ENCODE measurements at regions not wholly inside any gene's neighbourhood (a gene's known extent, or its start where the extent isn't known, plus 50 kb on each side); places are given as distances from the start of the nearest gene placed in this dataset.

DNA sequence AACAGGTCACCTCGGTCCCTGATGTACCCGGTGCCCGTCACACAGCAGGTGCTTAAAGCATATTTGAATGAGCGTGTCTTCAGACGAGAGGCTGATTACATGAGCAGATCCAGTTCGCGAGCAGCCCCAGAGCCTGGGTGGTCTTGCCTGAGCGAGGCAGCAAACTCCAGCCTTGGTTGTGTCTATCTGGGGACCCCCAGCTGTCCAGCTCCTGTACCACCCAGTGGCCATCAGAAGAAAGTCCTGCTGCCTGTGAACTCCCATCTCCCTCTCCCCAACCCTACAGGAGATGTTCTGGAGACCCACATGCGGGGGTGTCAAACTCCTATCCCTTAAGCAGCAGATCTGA lies 174.2 kb downstream of the PHETA1 start:
- ChIA-PET POLR2A (no interaction called here), RAD21 (ENCODE audit: low non-redundant PET in 1 of 2, low total read pairs in 2 of 2, uncharacterized antibody in 2 of 2, unreplicated experiment in 2 of 2) (no interaction called here), CTCF (no interaction called here)
- TF ChIP-seq MAX (IDR thresholded peaks at IDR 0.05), result no peak
- TF ChIP-seq, protein P1, sequence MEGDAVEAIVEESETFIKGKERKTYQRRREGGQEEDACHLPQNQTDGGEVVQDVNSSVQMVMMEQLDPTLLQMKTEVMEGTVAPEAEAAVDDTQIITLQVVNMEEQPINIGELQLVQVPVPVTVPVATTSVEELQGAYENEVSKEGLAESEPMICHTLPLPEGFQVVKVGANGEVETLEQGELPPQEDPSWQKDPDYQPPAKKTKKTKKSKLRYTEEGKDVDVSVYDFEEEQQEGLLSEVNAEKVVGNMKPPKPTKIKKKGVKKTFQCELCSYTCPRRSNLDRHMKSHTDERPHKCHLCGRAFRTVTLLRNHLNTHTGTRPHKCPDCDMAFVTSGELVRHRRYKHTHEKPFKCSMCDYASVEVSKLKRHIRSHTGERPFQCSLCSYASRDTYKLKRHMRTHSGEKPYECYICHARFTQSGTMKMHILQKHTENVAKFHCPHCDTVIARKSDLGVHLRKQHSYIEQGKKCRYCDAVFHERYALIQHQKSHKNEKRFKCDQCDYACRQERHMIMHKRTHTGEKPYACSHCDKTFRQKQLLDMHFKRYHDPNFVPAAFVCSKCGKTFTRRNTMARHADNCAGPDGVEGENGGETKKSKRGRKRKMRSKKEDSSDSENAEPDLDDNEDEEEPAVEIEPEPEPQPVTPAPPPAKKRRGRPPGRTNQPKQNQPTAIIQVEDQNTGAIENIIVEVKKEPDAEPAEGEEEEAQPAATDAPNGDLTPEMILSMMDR (IDR thresholded peaks at IDR 0.05 in 2 of 3, conservative IDR thresholded peaks at IDR 0.05 in 1 of 3; ENCODE audit: borderline replicate concordance in 1 of 3, insufficient read depth in 1 of 3, low read depth in 2 of 3, low read length in 2 of 3), result 0 out of 6 replicates have a peak, but pooled peaks of 1 of the 3 experiments have one; percentile 7
- Histone ChIP-seq H3K9ac (ENCODE audit: low read length) (no peak overlapping the region), H3K36me3 (ENCODE audit: control insufficient read depth in 1 of 2, insufficient read depth in 2 of 2, low read length in 2 of 2) (no peaks in the 10 kb centered on the region), H2AFZ (ENCODE audit: low read depth, low read length, poor library complexity, severe bottlenecking) (no peak overlapping the region), H4K20me1 (ENCODE audit: insufficient read depth) (no peaks in the 10 kb centered on the region), H3K4me3 (replicated peaks in 1 of 2; ENCODE audit: low read depth in 1 of 2, low read length in 2 of 2) (no peak overlapping the region), H3K4me1 (ENCODE audit: control insufficient read depth in 1 of 2, insufficient read depth in 2 of 2, low read length in 2 of 2) (no peaks in the 10 kb centered on the region), H3K27me3 (ENCODE audit: insufficient read depth, low read length) (peaks cover 50% of the 10 kb centered on the region; the same call in 1 of the 2 replicates), H3K4me2 (ENCODE audit: low read length) (no peak overlapping the region), H3K9me3 (ENCODE audit: control insufficient read depth in 1 of 2, insufficient read depth in 1 of 2, low read depth in 1 of 2, low read length in 2 of 2) (no peaks in the 10 kb centered on the region), H3K27ac (ENCODE audit: low read depth, low read length) (no peak overlapping the region), H3K9me2 (ENCODE audit: insufficient read depth) (no peaks in the 10 kb centered on the region), H3K79me2 (ENCODE audit: insufficient read depth, low read length) (no peaks in the 10 kb centered on the region)
- intact Hi-C loops (cut with micrococcal nuclease), result no loop called here
- no TSS peak for BruUV-seq (replicated peaks)
- ATAC-seq, result peak; percentile 34; the same call in 1 of the 2 replicates
- no peak for DNase-seq (ENCODE audit: low read depth, low spot score)

DNA sequence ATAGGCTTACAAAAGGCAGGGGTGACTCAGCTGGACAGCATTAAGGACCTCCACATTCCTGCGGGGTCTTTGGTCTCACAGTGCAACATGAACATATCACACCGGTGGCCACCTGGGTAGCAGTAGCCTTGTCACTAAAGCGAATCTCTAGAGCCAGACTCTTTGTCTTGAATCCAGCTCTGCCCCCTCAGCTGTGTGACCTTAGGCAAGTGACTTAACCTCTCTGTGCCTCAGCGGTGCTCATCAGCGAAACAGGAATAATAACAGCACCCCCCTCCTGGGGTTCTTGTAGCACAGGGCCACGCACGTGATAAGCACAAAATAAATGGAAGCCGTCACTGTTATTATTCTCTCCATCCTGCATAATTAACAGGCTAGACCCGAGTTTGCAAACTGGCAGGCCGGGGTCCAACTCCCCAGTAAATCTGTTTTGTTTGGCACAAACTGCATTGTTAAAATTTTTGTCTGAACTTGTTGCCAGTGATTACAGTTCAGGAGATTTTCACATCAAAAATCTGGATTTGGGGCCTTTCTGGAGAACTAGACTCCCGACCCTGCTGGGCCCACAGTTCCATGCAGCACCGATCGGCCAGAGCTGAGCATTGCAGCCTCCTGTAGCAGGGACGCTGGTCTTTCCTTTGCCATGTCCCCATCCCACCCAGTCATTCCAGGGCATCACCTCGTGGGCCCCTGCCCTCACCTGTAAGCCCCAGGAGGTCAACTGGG lies 174.8 kb downstream of the PHETA1 start:
- POLR2A ChIA-PET, result no interaction called here
- DNase-seq (ENCODE audit: low read depth, low spot score), result no peak
- no peaks in the 10 kb centered on the region for H3K36me3 ChIP-seq (ENCODE audit: control insufficient read depth in 1 of 2, insufficient read depth in 2 of 2, low read length in 2 of 2)
- no peak for ATAC-seq
- CTCF ChIA-PET, result no interaction called here
- no peaks in the 10 kb centered on the region for H3K9me3 ChIP-seq (ENCODE audit: control insufficient read depth in 1 of 2, insufficient read depth in 1 of 2, low read depth in 1 of 2, low read length in 2 of 2)
- no peaks in the 10 kb centered on the region for H3K79me2 ChIP-seq (ENCODE audit: insufficient read depth, low read length)
- peaks cover 52% of the 10 kb centered on the region; the same call in 1 of the 2 replicates for H3K27me3 ChIP-seq (ENCODE audit: insufficient read depth, low read length)
- H3K4me1 ChIP-seq (ENCODE audit: control insufficient read depth in 1 of 2, insufficient read depth in 2 of 2, low read length in 2 of 2), result no peaks in the 10 kb centered on the region
- no peak overlapping the region for H3K4me3 ChIP-seq (replicated peaks in 1 of 2; ENCODE audit: low read depth in 1 of 2, low read length in 2 of 2)
- BruUV-seq (replicated peaks), result no TSS peak
- no peak overlapping the region for H3K27ac ChIP-seq (ENCODE audit: low read depth, low read length)
- H3K9ac ChIP-seq (ENCODE audit: low read length), result no peak overlapping the region
- H3K4me2 ChIP-seq (ENCODE audit: low read length), result no peak overlapping the region
- intact Hi-C loops (cut with micrococcal nuclease), result no loop called here
- RAD21 ChIA-PET (ENCODE audit: low non-redundant PET in 1 of 2, low total read pairs in 2 of 2, uncharacterized antibody in 2 of 2, unreplicated experiment in 2 of 2), result no interaction called here
- H2AFZ ChIP-seq (ENCODE audit: low read depth, low read length, poor library complexity, severe bottlenecking), result no peak overlapping the region
- H4K20me1 ChIP-seq (ENCODE audit: insufficient read depth), result no peaks in the 10 kb centered on the region
- H3K9me2 ChIP-seq (ENCODE audit: insufficient read depth), result no peaks in the 10 kb centered on the region
- TF ChIP-seq ZNF274 (IDR thresholded peaks at IDR 0.05; ENCODE audit: low read depth, low read length), result no peak
- no peak for TF ChIP-seq FOSL1 (IDR thresholded peaks at IDR 0.05; ENCODE audit: low read depth)
- TF ChIP-seq ZBTB33 (IDR thresholded peaks at IDR 0.05; ENCODE audit: extremely low read depth, insufficient replicate concordance, low read length), result no peak
- no peak for TF ChIP-seq EZH2phosphoT487 (IDR thresholded peaks at IDR 0.05; ENCODE audit: borderline replicate concordance)
- no peak for TF ChIP-seq CBX3 (IDR thresholded peaks at IDR 0.05; ENCODE audit: low read depth)
- no peak for TF ChIP-seq REST (IDR thresholded peaks at IDR 0.05; ENCODE audit: low read depth)
- TF ChIP-seq POLR2AphosphoS5 (IDR thresholded peaks at IDR 0.05; ENCODE audit: low read depth, low read length), result no peak
- no peak for TF ChIP-seq CEBPB (IDR thresholded peaks at IDR 0.05; ENCODE audit: low read depth)
- no peak for TF ChIP-seq SIN3A (IDR thresholded peaks at IDR 0.05; ENCODE audit: low read depth)
